GM12892 (cell line): ENCODE measurements at regions not wholly inside any gene's neighbourhood (a gene's known extent, or its start where the extent isn't known, plus 50 kb on each side); places are given as distances from the start of the nearest gene placed in this dataset.

Experiments
- DNase-seq: peaks from one replicate; pipeline ENCODE4 v3.0.0; 2011; ENCODE audit not compliant: insufficient read length
- FAIRE-seq: peaks from 2 replicates; lab custom pipeline; 2011; peaks lifted over from hg19 to GRCh38; lab: Jason Lieb, UNC
- POLR2A ChIP-seq: IDR thresholded peaks from 2 replicates; pipeline ENCODE4 v1.6.1; 2011; ENCODE audit warnings: low read depth, low read length, control low read depth
- POLR2AphosphoS5 ChIP-seq: IDR thresholded peaks from 2 replicates; pipeline ENCODE4 v1.6.1; 2011; ENCODE audit warnings: low read depth, low read length, control low read depth
- TAF1 ChIP-seq: IDR thresholded peaks from 2 replicates; pipeline ENCODE4 v1.6.1; 2011; ENCODE audit warnings: low read depth, mild to moderate bottlenecking, control low read depth, low read length, borderline replicate concordance

- TF ChIP-seq TAF1: no peak
- no peak for TF ChIP-seq POLR2AphosphoS5
- TF ChIP-seq POLR2A: no peak
- no peak for FAIRE-seq
- no peak for DNase-seq
Measured at GRCh38 chr5:135163964-135164363, 129.9 kb upstream of the PITX1 start.

GRCh38 chr5:135163391-135163790, 129.4 kb upstream of the PITX1 start:
- DNase-seq (no peak), FAIRE-seq (no peak)
- TF ChIP-seq POLR2A (no peak), POLR2AphosphoS5 (no peak), TAF1 (no peak)

GRCh38 chr5:135162661-135163265, 128.7 kb upstream of the PITX1 start:
- TF ChIP-seq TAF1: no peak
- TF ChIP-seq POLR2A: no peak
- no peak for TF ChIP-seq POLR2AphosphoS5
- DNase-seq (no peak), FAIRE-seq (no peak)

GRCh38 chr5:135161221-135161620, 127.2 kb upstream of the PITX1 start:
- no peak for FAIRE-seq
- no peak for DNase-seq
- TF ChIP-seq POLR2AphosphoS5: no peak
- no peak for TF ChIP-seq POLR2A
- TF ChIP-seq TAF1: no peak

- FAIRE-seq: no peak
- no peak for DNase-seq
- TF ChIP-seq POLR2A (no peak), TAF1 (no peak), POLR2AphosphoS5 (no peak)
Measured at GRCh38 chr5:135160036-135160675, 126.1 kb upstream of the PITX1 start.

- no peak for DNase-seq
- no peak for FAIRE-seq
- TF ChIP-seq POLR2A (no peak), TAF1 (no peak), POLR2AphosphoS5 (no peak)
Measured at GRCh38 chr5:135159626-135160025, 125.6 kb upstream of the PITX1 start.

GRCh38 chr5:135158982-135159381, 125.0 kb upstream of the PITX1 start:
- DNase-seq (no peak), FAIRE-seq (no peak)
- TF ChIP-seq POLR2A (no peak), POLR2AphosphoS5 (no peak), TAF1 (no peak)

- FAIRE-seq (no peak), DNase-seq (no peak)
- TF ChIP-seq POLR2A: no peak
- no peak for TF ChIP-seq POLR2AphosphoS5
- no peak for TF ChIP-seq TAF1
Measured at GRCh38 chr5:135158314-135158697, 124.3 kb upstream of the PITX1 start.

GRCh38 chr5:135157421-135158313, 123.6 kb upstream of the PITX1 start:
- no peak for DNase-seq
- FAIRE-seq: no peak
- TF ChIP-seq POLR2A (no peak), POLR2AphosphoS5 (no peak), TAF1 (no peak)

- TF ChIP-seq POLR2A (no peak), POLR2AphosphoS5 (no peak), TAF1 (no peak)
- DNase-seq (no peak), FAIRE-seq (no peak)
Measured at GRCh38 chr5:135156715-135157404, 122.8 kb upstream of the PITX1 start.

- TF ChIP-seq POLR2A (no peak), TAF1 (no peak), POLR2AphosphoS5 (no peak)
- no peak for FAIRE-seq
- no peak for DNase-seq
Measured at GRCh38 chr5:135156337-135156714, 122.3 kb upstream of the PITX1 start.

- no peak for FAIRE-seq
- DNase-seq: no peak
- TF ChIP-seq TAF1 (no peak), POLR2A (no peak), POLR2AphosphoS5 (no peak)
Measured at GRCh38 chr5:135155616-135156214, 121.7 kb upstream of the PITX1 start.
